ENCODE measurements at regions not wholly inside any gene's neighbourhood (a gene's known extent, or its start where the extent isn't known, plus 50 kb on each side); places are given as distances from the start of the nearest gene placed in this dataset.

DNA sequence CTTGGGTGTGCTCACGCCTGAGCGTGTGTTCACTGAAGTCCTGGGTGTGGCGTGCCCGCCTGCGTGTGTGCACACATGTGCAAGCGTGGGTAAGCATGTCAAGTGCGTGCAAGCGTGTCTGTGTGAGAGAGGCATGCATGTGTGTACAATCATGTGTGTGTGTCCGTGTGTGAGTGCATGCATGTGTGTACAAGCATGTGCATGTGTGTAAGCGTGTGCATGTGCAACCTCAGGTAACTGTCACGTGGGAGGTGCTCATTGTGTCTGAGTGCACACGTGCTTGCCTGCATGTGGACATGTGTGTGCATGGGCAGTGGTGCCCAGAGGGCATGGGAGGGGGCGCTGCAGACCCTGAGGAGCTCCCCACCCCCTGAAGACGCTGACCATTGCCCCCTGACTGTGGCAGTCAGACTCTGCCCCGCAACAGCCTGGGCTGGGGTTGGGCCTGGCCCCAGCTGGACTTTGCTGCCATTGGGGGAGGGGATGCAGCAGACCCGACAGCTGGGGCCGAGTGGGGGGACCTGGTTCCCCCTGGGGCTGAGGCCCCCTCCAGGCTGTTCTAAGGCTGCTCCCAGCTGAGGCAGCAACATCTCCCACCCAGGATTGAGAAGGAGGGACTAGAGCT, 88.1 kb downstream of the UNCX start:
- no TSS peak for BruUV-seq (replicated peaks)
- CTCF ChIA-PET (ENCODE audit: unreplicated experiment): no interaction called here

DNA sequence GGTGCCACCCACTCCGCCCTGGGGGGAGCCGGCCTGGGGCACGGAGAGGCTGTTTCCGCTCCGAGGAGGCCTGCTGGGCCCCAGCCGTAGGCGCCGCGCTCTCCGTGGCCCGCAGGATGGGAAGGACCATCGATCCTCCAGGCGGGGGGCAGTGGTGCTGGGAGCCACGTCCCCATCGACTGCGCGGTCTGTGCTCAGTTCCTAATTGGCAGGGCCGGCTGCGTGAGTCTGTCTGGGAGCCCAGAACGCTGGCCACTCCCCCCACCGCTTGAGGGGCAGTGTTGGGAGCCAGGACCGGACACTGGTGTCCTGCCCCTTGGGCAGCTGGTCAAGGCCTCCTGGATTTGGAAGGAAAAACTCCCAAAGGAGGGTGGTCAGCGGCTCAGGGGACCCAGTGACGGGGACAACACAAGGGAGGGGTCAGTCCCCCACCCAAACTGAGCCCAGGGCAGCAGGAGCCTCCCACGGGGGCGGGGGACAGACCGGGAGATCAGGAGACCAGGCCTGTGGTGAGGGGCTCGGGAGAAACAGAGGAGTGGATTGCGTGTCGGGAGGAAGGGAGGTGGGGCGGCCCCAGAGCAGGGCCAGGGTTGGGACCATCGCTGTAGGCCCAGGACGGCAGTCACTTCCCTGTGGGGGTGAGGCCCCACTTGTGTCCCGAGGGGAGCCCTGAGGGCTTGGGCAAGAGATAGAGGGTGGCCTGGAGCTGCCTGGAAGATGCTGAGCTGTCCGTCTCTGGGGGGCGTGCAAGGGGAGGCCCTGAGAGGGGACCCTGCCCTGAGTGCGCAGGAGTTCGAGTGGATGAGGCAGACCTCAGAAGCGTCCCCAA, 89.0 kb downstream of the UNCX start:
- H3K27ac ChIP-seq (ENCODE audit: low read depth, low read length, poor library complexity, severe bottlenecking): no peak overlapping the region
- ChIA-PET CTCF (ENCODE audit: unreplicated experiment) (no interaction called here), POLR2A (no interaction called here)
- no peaks in the 10 kb centered on the region for H3K36me3 ChIP-seq (ENCODE audit: insufficient read depth, low read length)
- BruUV-seq (replicated peaks): no TSS peak
- no peaks in the 10 kb centered on the region for H3K9me2 ChIP-seq (ENCODE audit: insufficient read depth, low read length)
- no peak for DNase-seq (ENCODE audit: low spot score)
- no peaks in the 10 kb centered on the region for H3K4me1 ChIP-seq (ENCODE audit: insufficient read depth, low read length, poor library complexity, severe bottlenecking)
- no peaks in the 10 kb centered on the region for H4K20me1 ChIP-seq (ENCODE audit: insufficient read depth, low read length)
- intact Hi-C loops (cut with micrococcal nuclease; ENCODE audit: unreplicated experiment): no loop called here
- no peak overlapping the region for H3K4me3 ChIP-seq (ENCODE audit: low read depth, low read length, poor library complexity, severe bottlenecking)
- TF ChIP-seq, protein P1, sequence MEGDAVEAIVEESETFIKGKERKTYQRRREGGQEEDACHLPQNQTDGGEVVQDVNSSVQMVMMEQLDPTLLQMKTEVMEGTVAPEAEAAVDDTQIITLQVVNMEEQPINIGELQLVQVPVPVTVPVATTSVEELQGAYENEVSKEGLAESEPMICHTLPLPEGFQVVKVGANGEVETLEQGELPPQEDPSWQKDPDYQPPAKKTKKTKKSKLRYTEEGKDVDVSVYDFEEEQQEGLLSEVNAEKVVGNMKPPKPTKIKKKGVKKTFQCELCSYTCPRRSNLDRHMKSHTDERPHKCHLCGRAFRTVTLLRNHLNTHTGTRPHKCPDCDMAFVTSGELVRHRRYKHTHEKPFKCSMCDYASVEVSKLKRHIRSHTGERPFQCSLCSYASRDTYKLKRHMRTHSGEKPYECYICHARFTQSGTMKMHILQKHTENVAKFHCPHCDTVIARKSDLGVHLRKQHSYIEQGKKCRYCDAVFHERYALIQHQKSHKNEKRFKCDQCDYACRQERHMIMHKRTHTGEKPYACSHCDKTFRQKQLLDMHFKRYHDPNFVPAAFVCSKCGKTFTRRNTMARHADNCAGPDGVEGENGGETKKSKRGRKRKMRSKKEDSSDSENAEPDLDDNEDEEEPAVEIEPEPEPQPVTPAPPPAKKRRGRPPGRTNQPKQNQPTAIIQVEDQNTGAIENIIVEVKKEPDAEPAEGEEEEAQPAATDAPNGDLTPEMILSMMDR (conservative IDR thresholded peaks at IDR 0.05; ENCODE audit: low read length): no peak
- no peak for TF ChIP-seq EZH2phosphoT487 (IDR thresholded peaks at IDR 0.05; ENCODE audit: borderline replicate concordance, low read depth, low read length)
- H3K9me3 ChIP-seq (ENCODE audit: low read length): no peaks in the 10 kb centered on the region
- H3K4me2 ChIP-seq (ENCODE audit: low read length): no peak overlapping the region
- H2AFZ ChIP-seq (ENCODE audit: low read length): no peak overlapping the region
- no peaks in the 10 kb centered on the region for H3K79me2 ChIP-seq (ENCODE audit: insufficient read depth, low read depth, low read length)

More for the DNA sequence above, 88.1 kb downstream of the UNCX start:
- TF ChIP-seq, protein P1 (conservative IDR thresholded peaks at IDR 0.05; ENCODE audit: low read length): no peak
- no peak for TF ChIP-seq EZH2phosphoT487 (IDR thresholded peaks at IDR 0.05; ENCODE audit: borderline replicate concordance, low read depth, low read length)
- Histone ChIP-seq H3K9me3 (ENCODE audit: low read length) (no peaks in the 10 kb centered on the region), H3K79me2 (ENCODE audit: insufficient read depth, low read depth, low read length) (no peaks in the 10 kb centered on the region), H3K27ac (ENCODE audit: low read depth, low read length, poor library complexity, severe bottlenecking) (no peak overlapping the region), H3K9me2 (ENCODE audit: insufficient read depth, low read length) (no peaks in the 10 kb centered on the region), H3K4me2 (ENCODE audit: low read length) (no peak overlapping the region), H3K4me1 (ENCODE audit: insufficient read depth, low read length, poor library complexity, severe bottlenecking) (no peaks in the 10 kb centered on the region), H3K36me3 (ENCODE audit: insufficient read depth, low read length) (no peaks in the 10 kb centered on the region), H2AFZ (ENCODE audit: low read length) (no peak overlapping the region), H4K20me1 (ENCODE audit: insufficient read depth, low read length) (no peaks in the 10 kb centered on the region), H3K4me3 (ENCODE audit: low read depth, low read length, poor library complexity, severe bottlenecking) (no peak overlapping the region)
- POLR2A ChIA-PET: no interaction called here
- intact Hi-C loops (cut with micrococcal nuclease; ENCODE audit: unreplicated experiment): no loop called here
- no peak for DNase-seq (ENCODE audit: low spot score)
